H1 (cell line): ENCODE measurements at regions not wholly inside any gene's neighbourhood (a gene's known extent, or its start where the extent isn't known, plus 50 kb on each side); places are given as distances from the start of the nearest gene placed in this dataset.

ENCODE experiments used
- CTCF ChIA-PET: fragments of 300-600 bp; sonication (Branson Sonifier 250); formaldehyde crosslinking; loops from one replicate; lab custom pipeline; 2021; ENCODE audit not compliant: partially characterized antibody; lab: Charles Lee
- POLR2A ChIA-PET: fragments of 300-600 bp; sonication (Branson Sonifier 250); formaldehyde crosslinking; loops from one replicate; lab custom pipeline; 2021; ENCODE audit warnings: inconsistent platforms; ENCODE audit not compliant: partially characterized antibody; lab: Charles Lee
- DNase-seq, 2 experiments: peaks; one replicate each; pipeline versions ENCODE4 v3.0.0 to v3.0.0-alpha.2; 2010 to 2022; ENCODE audit warnings: low spot score in 2 of 2, low read depth in 1 of 2, mixed read lengths in 1 of 2
- FAIRE-seq: peaks from 2 replicates; lab custom pipeline; 2011; peaks lifted over from hg19 to GRCh38; lab: Jason Lieb, UNC
- H2AFZ ChIP-seq: 2 replicates; pipeline ENCODE4 v1.8.1; 2012; ENCODE audit warnings: low read length, inconsistent platforms
- H2AK5ac ChIP-seq: 2 replicates; pipeline ENCODE4 v1.6.1; 2013; ENCODE audit warnings: low read depth, low read length
- H2BK120ac ChIP-seq: replicated peaks from 2 replicates; pipeline ENCODE3; 2013; ENCODE audit warnings: low read depth, low read length, inconsistent platforms
- H2BK12ac ChIP-seq: 2 replicates; pipeline ENCODE4 v1.6.1; 2013; ENCODE audit warnings: low read depth, low read length
- H2BK15ac ChIP-seq: 2 replicates; pipeline ENCODE4 v1.6.1; 2013; ENCODE audit warnings: low read length
- H2BK20ac ChIP-seq: 2 replicates; pipeline ENCODE4 v1.6.1; 2013; ENCODE audit warnings: low read length
- H2BK5ac ChIP-seq: 2 replicates; pipeline ENCODE4 v1.6.1; 2013; ENCODE audit warnings: low read depth, low read length
- H3K14ac ChIP-seq: 2 replicates; pipeline ENCODE4 v1.6.1; 2013; ENCODE audit warnings: inconsistent platforms; ENCODE audit not compliant: insufficient read length
- H3K18ac ChIP-seq: 2 replicates; pipeline ENCODE4 v1.6.1; 2013; ENCODE audit warnings: low read length; ENCODE audit errors: extremely low read depth
- H3K23ac ChIP-seq: 2 replicates; pipeline ENCODE4 v1.6.1; 2013; ENCODE audit warnings: inconsistent platforms; ENCODE audit not compliant: insufficient read length
- H3K23me2 ChIP-seq: 2 replicates; pipeline ENCODE4 v1.6.1; 2013; ENCODE audit warnings: low read depth, low read length
- H3K27ac ChIP-seq: 2 replicates; pipeline ENCODE4 v1.6.1; 2011; ENCODE audit warnings: low read depth, low read length, inconsistent platforms
- H3K27me3 ChIP-seq, 4 experiments: replicated peaks in 1 of 4; 1 replicate in 1 of 4; 2 replicates in 3 of 4; pipeline versions ENCODE4 v1.6.1 to v1.8.1; 2011 to 2013; ENCODE audit warnings: low read length in 3 of 4, mild to moderate bottlenecking in 3 of 4, inconsistent platforms in 2 of 4, mixed read lengths in 2 of 4, moderate library complexity in 1 of 4; ENCODE audit not compliant: control insufficient read depth in 3 of 4, insufficient read depth in 3 of 4; ENCODE audit errors: extremely low read depth in 1 of 4
- H3K36me3 ChIP-seq, 4 experiments: 2 replicates each; pipeline versions ENCODE4 v1.6.1 to v1.8.1; 2011 to 2013; ENCODE audit warnings: mild to moderate bottlenecking in 4 of 4, low read length in 3 of 4, moderate library complexity in 2 of 4, control low read depth in 1 of 4, inconsistent platforms in 1 of 4; ENCODE audit not compliant: insufficient read depth in 4 of 4, control insufficient read depth in 2 of 4
- H3K4ac ChIP-seq: replicated peaks from 2 replicates; pipeline ENCODE3; 2013; ENCODE audit warnings: low read length, low read depth, mixed read lengths, inconsistent platforms; ENCODE audit not compliant: insufficient read length
- H3K4me1 ChIP-seq, 4 experiments: replicated peaks in 1 of 4; 1 replicate in 1 of 4; 2 replicates in 3 of 4; pipeline versions ENCODE4 v1.6.1 to v1.8.1; 2011 to 2013; ENCODE audit warnings: low read length in 3 of 4, inconsistent platforms in 2 of 4, mixed read lengths in 1 of 4; ENCODE audit not compliant: insufficient read depth in 4 of 4, control insufficient read depth in 3 of 4
- H3K4me2 ChIP-seq, 2 experiments: 2 replicates each; pipeline versions ENCODE4 v1.6.1 to v1.8.1; 2011 to 2013; ENCODE audit warnings: low read depth in 2 of 2, low read length in 2 of 2, control low read depth in 1 of 2, inconsistent platforms in 1 of 2, mild to moderate bottlenecking in 1 of 2; ENCODE audit not compliant: insufficient read depth in 1 of 2
- H3K4me3 ChIP-seq, 4 experiments: fragments of 200-600, 300-600 bp in 1 of 4; sonication (generic), shearing (Covaris generic), sonication (Bioruptor Twin) in 1 of 4; 2 replicates each; pipeline versions ENCODE4 v1.5.1 to v1.8.1; 2011 to 2016; ENCODE audit warnings: low read length in 4 of 4, low read depth in 3 of 4, control low read depth in 2 of 4, inconsistent platforms in 2 of 4, mild to moderate bottlenecking in 2 of 4, mixed read lengths in 1 of 4, moderate library complexity in 1 of 4; ENCODE audit not compliant: insufficient read depth in 2 of 4; ENCODE audit errors: extremely low read depth in 1 of 4
- H3K56ac ChIP-seq: replicated peaks from 2 replicates; pipeline ENCODE3; 2013; ENCODE audit warnings: low read depth, mild to moderate bottlenecking, mixed read lengths, low read length, inconsistent platforms; ENCODE audit not compliant: insufficient read length
- H3K79me1 ChIP-seq: 2 replicates; pipeline ENCODE4 v1.6.1; 2013; ENCODE audit warnings: low read depth, low read length, control low read depth
- H3K79me2 ChIP-seq, 2 experiments: 2 replicates each; pipeline versions ENCODE4 v1.6.1 to v1.8.1; 2012 to 2013; ENCODE audit warnings: low read length in 2 of 2, mild to moderate bottlenecking in 2 of 2, inconsistent platforms in 1 of 2; ENCODE audit not compliant: insufficient read depth in 2 of 2, control insufficient read depth in 1 of 2
- H3K9ac ChIP-seq, 4 experiments: replicated peaks in 1 of 4; 1 replicate in 1 of 4; 2 replicates in 3 of 4; pipeline versions ENCODE4 v1.6.1 to v1.8.1; 2011 to 2013; ENCODE audit warnings: low read depth in 3 of 4, low read length in 3 of 4, control low read depth in 2 of 4, mild to moderate bottlenecking in 2 of 4, moderate library complexity in 2 of 4, inconsistent platforms in 1 of 4; ENCODE audit errors: extremely low read depth in 1 of 4
- H3K9me3 ChIP-seq, 2 experiments: 2 replicates each; pipeline versions ENCODE4 v1.6.1 to v1.8.1; 2012 to 2013; ENCODE audit warnings: mild to moderate bottlenecking in 2 of 2, moderate library complexity in 2 of 2, control low read depth in 1 of 2, inconsistent platforms in 1 of 2, low read depth in 1 of 2, low read length in 1 of 2, mixed read lengths in 1 of 2; ENCODE audit not compliant: insufficient read depth in 2 of 2
- H4K20me1 ChIP-seq, 2 experiments: replicated peaks in 1 of 2; 2 replicates each; pipeline versions ENCODE3 to v1.8.1; 2011 to 2013; ENCODE audit warnings: inconsistent platforms in 2 of 2, low read length in 2 of 2, mild to moderate bottlenecking in 1 of 2; ENCODE audit not compliant: insufficient read depth in 2 of 2, control insufficient read depth in 1 of 2
- H4K5ac ChIP-seq: 2 replicates; pipeline ENCODE4 v1.6.1; 2013; ENCODE audit warnings: low read length, low read depth, mixed read lengths, inconsistent platforms; ENCODE audit not compliant: insufficient read length
- H4K8ac ChIP-seq: 2 replicates; pipeline ENCODE4 v1.8.0; 2013; ENCODE audit warnings: mild to moderate bottlenecking, moderate library complexity, low read length, inconsistent platforms; ENCODE audit not compliant: insufficient read depth; ENCODE audit errors: extremely low read depth
- H4K91ac ChIP-seq: replicated peaks from 2 replicates; pipeline ENCODE3; 2013; ENCODE audit warnings: low read length, mixed read lengths, inconsistent platforms; ENCODE audit not compliant: insufficient read length
- HDAC6 ChIP-seq: IDR thresholded peaks from one replicate; pipeline ENCODE4 v1.7.1; 2012; ENCODE audit warnings: low read depth, mild to moderate bottlenecking, inconsistent platforms, low read length, moderate library complexity
- JUND ChIP-seq: IDR thresholded peaks from 2 replicates; pipeline ENCODE4 v1.6.1; 2011; ENCODE audit warnings: mild to moderate bottlenecking, improper control_type of control experiment, low read length
- WGBS, 2 experiments: shearing (Covaris generic) in 1 of 2; methylation state at CpG; one replicate each; pipeline versions ENCODE4 v1.1.6 to v1.1.7; 2013 to 2015; ENCODE audit warnings: low lambda C conversion rate in 2 of 2, mixed read lengths in 2 of 2, inconsistent platforms in 1 of 2, low coverage in 1 of 2, missing lambda C conversion rate in 1 of 2; ENCODE audit not compliant: insufficient replicate concordance in 2 of 2, insufficient coverage in 1 of 2, insufficient read length in 1 of 2; ENCODE audit errors: extremely low coverage in 1 of 2, missing lambda C conversion rate in 1 of 2; 5-methylcytosine and 5-hydroxymethylcytosine counted together

DNA sequence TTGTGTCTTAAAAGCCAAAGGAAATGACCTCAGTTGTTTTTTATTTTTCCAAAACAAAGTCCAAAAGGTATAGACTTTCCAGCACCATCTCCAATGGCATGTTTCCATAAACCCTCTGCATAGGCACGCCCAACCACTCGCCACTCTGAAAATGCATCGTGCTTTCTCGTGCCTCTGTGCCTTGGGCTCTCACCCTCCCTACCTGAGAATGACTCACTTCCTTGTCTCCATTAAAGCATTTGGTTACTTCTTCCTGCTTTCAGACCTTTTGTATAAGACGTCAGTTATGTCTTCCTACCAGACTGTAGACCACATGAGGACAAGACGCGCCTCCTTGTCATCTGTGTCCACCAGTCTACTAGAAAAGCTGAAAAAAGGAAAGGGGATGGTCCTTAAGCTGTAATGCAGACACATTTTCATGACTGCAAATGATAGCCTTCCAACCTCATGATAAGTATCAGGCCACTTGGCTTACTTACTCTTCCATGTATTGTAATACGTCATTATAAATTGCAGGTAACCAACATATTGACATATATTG is 61.2 kb upstream of the CDYL start:
- FAIRE-seq: no peak
- H2BK20ac ChIP-seq: no peak overlapping the region
- H3K79me2 ChIP-seq: no peaks in the 10 kb centered on the region
- H3K23me2 ChIP-seq: no peaks in the 10 kb centered on the region
- no peak overlapping the region for H3K18ac ChIP-seq
- H3K27ac ChIP-seq: no peak overlapping the region
- H3K4me1 ChIP-seq: no peaks in the 10 kb centered on the region
- no peak overlapping the region for H3K56ac ChIP-seq
- H3K9me3 ChIP-seq: no peaks in the 10 kb centered on the region
- H3K4ac ChIP-seq: no peak overlapping the region
- POLR2A ChIA-PET: no interaction called here
- H3K14ac ChIP-seq: no peak overlapping the region
- no peak overlapping the region for H4K91ac ChIP-seq
- H3K27me3 ChIP-seq: no peaks in the 10 kb centered on the region
- WGBS, 2 experiments: 92% methylated on average over 8 of the region's 8 CpGs; no CpG with 5 or more reads in 1 of the 2 experiments
- no peak for TF ChIP-seq HDAC6
- TF ChIP-seq JUND: 0 out of 2 replicates have a peak, but pooled peaks have one; percentile 7
- TF ChIP-seq, all 59 proteins: peak for 1
- H3K4me2 ChIP-seq: no peak overlapping the region
- H2AK5ac ChIP-seq: no peak overlapping the region
- DNase-seq: peak in 1 of 2 experiments; percentile 20
- CTCF ChIA-PET: no interaction called here
- H4K20me1 ChIP-seq: no peaks in the 10 kb centered on the region
- H3K9ac ChIP-seq: no peak overlapping the region
- no peak overlapping the region for H2AFZ ChIP-seq
- H3K23ac ChIP-seq: no peak overlapping the region
- H4K5ac ChIP-seq: no peak overlapping the region
- no peak overlapping the region for H2BK5ac ChIP-seq
- H3K36me3 ChIP-seq: no peaks in the 10 kb centered on the region
- H3K4me3 ChIP-seq: no peak overlapping the region
- no peak overlapping the region for H2BK120ac ChIP-seq
- H2BK15ac ChIP-seq: no peak overlapping the region
- no peaks in the 10 kb centered on the region for H3K79me1 ChIP-seq
- H2BK12ac ChIP-seq: no peak overlapping the region
- no peak overlapping the region for H4K8ac ChIP-seq
